ENCODE measurements at regions not wholly inside any gene's neighbourhood (a gene's known extent, or its start where the extent isn't known, plus 50 kb on each side); places are given as distances from the start of the nearest gene placed in this dataset.

- Histone ChIP-seq H3K9me3 (ENCODE audit: low read depth) (no peaks in the 10 kb centered on the region), H3K4me3 (no peak overlapping the region), H3K9ac (no peak overlapping the region), H3K4me2 (peak overlapping the region; percentile 27), H3F3A (ENCODE audit: low read depth) (no peaks in the 10 kb centered on the region), H3K79me2 (ENCODE audit: low read depth) (no peaks in the 10 kb centered on the region), H3K27me3 (no peaks in the 10 kb centered on the region), H3K27ac (no peak overlapping the region), H2AFZ (replicated peaks) (peak overlapping the region; percentile 92), H3K36me3 (no peaks in the 10 kb centered on the region), H4K20me1 (ENCODE audit: low read depth) (no peaks in the 10 kb centered on the region), H3K4me1 (peaks cover 6% of the 10 kb centered on the region)
- TF ChIP-seq EZH2 (IDR thresholded peaks at IDR 0.05), result no peak
- TF ChIP-seq, protein P1, sequence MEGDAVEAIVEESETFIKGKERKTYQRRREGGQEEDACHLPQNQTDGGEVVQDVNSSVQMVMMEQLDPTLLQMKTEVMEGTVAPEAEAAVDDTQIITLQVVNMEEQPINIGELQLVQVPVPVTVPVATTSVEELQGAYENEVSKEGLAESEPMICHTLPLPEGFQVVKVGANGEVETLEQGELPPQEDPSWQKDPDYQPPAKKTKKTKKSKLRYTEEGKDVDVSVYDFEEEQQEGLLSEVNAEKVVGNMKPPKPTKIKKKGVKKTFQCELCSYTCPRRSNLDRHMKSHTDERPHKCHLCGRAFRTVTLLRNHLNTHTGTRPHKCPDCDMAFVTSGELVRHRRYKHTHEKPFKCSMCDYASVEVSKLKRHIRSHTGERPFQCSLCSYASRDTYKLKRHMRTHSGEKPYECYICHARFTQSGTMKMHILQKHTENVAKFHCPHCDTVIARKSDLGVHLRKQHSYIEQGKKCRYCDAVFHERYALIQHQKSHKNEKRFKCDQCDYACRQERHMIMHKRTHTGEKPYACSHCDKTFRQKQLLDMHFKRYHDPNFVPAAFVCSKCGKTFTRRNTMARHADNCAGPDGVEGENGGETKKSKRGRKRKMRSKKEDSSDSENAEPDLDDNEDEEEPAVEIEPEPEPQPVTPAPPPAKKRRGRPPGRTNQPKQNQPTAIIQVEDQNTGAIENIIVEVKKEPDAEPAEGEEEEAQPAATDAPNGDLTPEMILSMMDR (IDR thresholded peaks at IDR 0.05), result no peak
- TF ChIP-seq EZH2phosphoT487 (IDR thresholded peaks at IDR 0.05), result no peak
- no peaks in the 10 kb centered on the region for H3K36me3 Mint-ChIP-seq
- DNase-seq (ENCODE audit: low spot score), result peak; percentile 56
- H3K9me3 Mint-ChIP-seq, result peaks cover 15% of the 10 kb centered on the region
- no peak overlapping the region for H3K4me3 Mint-ChIP-seq
- H3K27ac Mint-ChIP-seq, result no peak overlapping the region
- no peaks in the 10 kb centered on the region for H3K27me3 Mint-ChIP-seq (ENCODE audit: insufficient read depth, low read depth)
- H3K4me1 Mint-ChIP-seq, result no peaks in the 10 kb centered on the region
Measured at GRCh38 chr6:81969814-81970213, 217.3 kb upstream of the TENT5A start.

DNA sequence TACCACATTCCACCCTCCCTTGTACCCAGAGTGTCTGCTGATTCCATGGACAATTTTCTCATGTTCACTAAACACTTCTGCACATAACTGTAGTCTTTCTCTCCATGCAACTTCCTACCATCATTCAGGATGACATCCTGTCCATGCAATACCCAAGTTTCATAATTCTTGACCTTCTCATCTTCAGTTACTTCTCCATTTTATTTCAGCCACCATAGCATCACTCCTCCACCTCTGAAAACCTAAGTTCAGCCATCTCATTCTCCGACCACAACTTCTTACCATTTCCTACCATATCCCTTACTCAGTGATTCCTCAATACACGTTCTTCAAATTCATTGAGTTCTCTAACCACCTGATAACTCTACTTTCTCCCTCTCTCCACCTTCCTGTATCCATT, 216.5 kb upstream of the TENT5A start:
- no peaks in the 10 kb centered on the region for H3K27me3 ChIP-seq
- no peak overlapping the region for H3K4me2 ChIP-seq
- H3K27ac ChIP-seq, result no peak overlapping the region
- no peak for DNase-seq (ENCODE audit: low spot score)
- no peak overlapping the region for H3K9ac ChIP-seq
- Mint-ChIP-seq H3K27me3 (ENCODE audit: insufficient read depth, low read depth) (no peaks in the 10 kb centered on the region), H3K36me3 (no peaks in the 10 kb centered on the region), H3K27ac (no peak overlapping the region), H3K4me3 (no peak overlapping the region), H3K4me1 (no peaks in the 10 kb centered on the region), H3K9me3 (peaks cover 15% of the 10 kb centered on the region)
- no peaks in the 10 kb centered on the region for H3K36me3 ChIP-seq
- H3K4me3 ChIP-seq, result no peak overlapping the region
- H3K9me3 ChIP-seq (ENCODE audit: low read depth), result no peaks in the 10 kb centered on the region
- no peaks in the 10 kb centered on the region for H3F3A ChIP-seq (ENCODE audit: low read depth)
- no peak for TF ChIP-seq EZH2 (IDR thresholded peaks at IDR 0.05)
- TF ChIP-seq EZH2phosphoT487 (IDR thresholded peaks at IDR 0.05), result no peak
- TF ChIP-seq, protein P1 (IDR thresholded peaks at IDR 0.05), result no peak
- H4K20me1 ChIP-seq (ENCODE audit: low read depth), result no peaks in the 10 kb centered on the region
- peak overlapping the region; percentile 92 for H2AFZ ChIP-seq (replicated peaks)
- H3K79me2 ChIP-seq (ENCODE audit: low read depth), result no peaks in the 10 kb centered on the region
- H3K4me1 ChIP-seq, result peaks cover 6% of the 10 kb centered on the region

- no peak overlapping the region for H3K4me2 ChIP-seq
- H3K9me3 ChIP-seq (ENCODE audit: low read depth), result no peaks in the 10 kb centered on the region
- no peaks in the 10 kb centered on the region for H4K20me1 ChIP-seq (ENCODE audit: low read depth)
- no peak for TF ChIP-seq EZH2 (IDR thresholded peaks at IDR 0.05)
- no peak for TF ChIP-seq EZH2phosphoT487 (IDR thresholded peaks at IDR 0.05)
- TF ChIP-seq, protein P1 (IDR thresholded peaks at IDR 0.05), result no peak
- no peak overlapping the region for H2AFZ ChIP-seq (replicated peaks)
- Mint-ChIP-seq H3K36me3 (no peaks in the 10 kb centered on the region), H3K27me3 (ENCODE audit: insufficient read depth, low read depth) (no peaks in the 10 kb centered on the region), H3K4me1 (no peaks in the 10 kb centered on the region), H3K9me3 (peaks cover 5% of the 10 kb centered on the region), H3K4me3 (no peak overlapping the region), H3K27ac (no peak overlapping the region)
- no peak overlapping the region for H3K9ac ChIP-seq
- no peaks in the 10 kb centered on the region for H3K36me3 ChIP-seq
- H3F3A ChIP-seq (ENCODE audit: low read depth), result no peaks in the 10 kb centered on the region
- DNase-seq (ENCODE audit: low spot score), result no peak
- no peak overlapping the region for H3K27ac ChIP-seq
- no peaks in the 10 kb centered on the region for H3K79me2 ChIP-seq (ENCODE audit: low read depth)
- no peaks in the 10 kb centered on the region for H3K27me3 ChIP-seq
- peaks cover 6% of the 10 kb centered on the region for H3K4me1 ChIP-seq
- H3K4me3 ChIP-seq, result no peak overlapping the region
Measured at GRCh38 chr6:81966968-81967367, 214.5 kb upstream of the TENT5A start.

Data from neural progenitor cell (in vitro differentiated cells).